Amygdala (tissue), 56 donors: ENCODE measurements at regions not wholly inside any gene's neighbourhood (a gene's known extent, or its start where the extent isn't known, plus 50 kb on each side); places are given as distances from the start of the nearest gene placed in this dataset.
"Not testable (repeated sequence)": the region's sequence is repeated elsewhere in the genome, so short reads cannot be mapped to it uniquely, and the experiment has no call there.

Source experiments
- DNase-seq, 56 donors: peaks; one replicate each; lab custom pipeline; 2025; lab: John Stamatoyannopoulos, UW

DNA sequence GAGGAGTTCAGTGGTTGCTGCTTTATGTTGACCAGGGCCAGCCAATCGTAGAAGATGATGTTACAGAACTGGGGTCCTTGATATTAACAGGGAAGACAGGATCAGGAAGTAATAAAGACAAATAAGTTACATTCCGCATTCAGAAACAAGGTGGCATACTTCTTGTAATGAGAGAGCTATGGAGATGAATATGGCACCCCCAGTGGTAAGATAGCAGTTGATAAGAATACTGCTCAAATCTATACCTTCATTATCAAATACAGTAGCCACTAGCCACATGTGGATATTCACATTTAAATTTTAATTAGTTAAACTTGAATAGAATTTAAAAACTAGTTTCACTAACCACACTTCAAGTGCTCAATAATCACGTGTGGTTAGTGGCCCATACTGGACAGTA, 290.4 kb upstream of the RBMS1 start:
- DNase-seq = no peak

- no peak for DNase-seq
Measured at GRCh38 chr2:160790738-160791137, 297.1 kb upstream of the RBMS1 start.

GRCh38 chr2:160791884-160792283, 298.3 kb upstream of the RBMS1 start:
- no peak for DNase-seq

- no peak for DNase-seq
Measured at GRCh38 chr2:160792837-160793236, 299.2 kb upstream of the RBMS1 start.

GRCh38 chr2:160794926-160795325, 301.3 kb upstream of the RBMS1 start:
- no peak for DNase-seq

DNA sequence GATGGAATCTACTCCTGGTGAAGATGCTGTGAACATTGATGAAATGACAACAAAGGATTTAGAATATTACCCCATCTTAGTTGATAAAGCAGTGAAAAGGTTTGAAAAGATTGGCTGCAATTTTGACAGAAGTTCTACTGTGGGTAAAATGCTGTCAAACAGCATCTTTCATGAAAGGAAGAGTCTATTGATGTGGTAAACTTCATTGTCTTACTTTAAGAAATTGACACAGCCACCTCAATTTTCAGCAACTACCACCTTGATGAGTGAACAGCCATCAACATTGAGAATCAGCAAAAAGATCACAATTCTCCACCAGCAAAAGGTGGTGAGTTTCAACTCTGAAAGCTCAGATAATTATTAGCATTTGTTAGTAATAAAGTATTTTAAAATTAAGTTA, 310.3 kb upstream of the RBMS1 start:
- no peak for DNase-seq

- no peak for DNase-seq
Measured at GRCh38 chr2:160810406-160810805, 316.8 kb upstream of the RBMS1 start.

GRCh38 chr2:160812830-160813505, 319.4 kb upstream of the RBMS1 start:
- no peak for DNase-seq

- no peak for DNase-seq
Measured at GRCh38 chr2:160813506-160813858, 319.9 kb upstream of the RBMS1 start.

- no peak for DNase-seq
Measured at GRCh38 chr2:160816916-160817499, 323.4 kb upstream of the RBMS1 start.

DNA sequence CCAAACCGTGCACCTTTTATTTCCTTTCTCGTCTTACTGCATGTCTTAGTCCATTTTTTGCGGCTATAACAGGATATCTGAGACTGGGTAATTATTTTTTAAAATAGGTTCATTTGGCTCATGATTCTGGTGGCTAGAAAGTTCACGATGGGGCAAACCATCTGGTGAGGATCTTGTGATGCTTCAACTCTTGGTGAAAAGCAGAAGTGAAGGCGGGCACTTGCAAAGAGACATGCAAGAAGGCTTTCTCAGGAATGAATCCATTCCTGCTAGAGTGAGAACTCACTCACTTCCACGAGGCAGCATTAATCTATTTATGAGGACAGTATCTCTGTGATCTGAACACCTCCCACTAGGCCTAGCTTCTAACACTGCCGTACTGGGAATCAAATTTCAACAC, 327.1 kb upstream of the RBMS1 start:
- no peak for DNase-seq

GRCh38 chr2:160822006-160822405, 328.4 kb upstream of the RBMS1 start:
- no peak for DNase-seq

DNA sequence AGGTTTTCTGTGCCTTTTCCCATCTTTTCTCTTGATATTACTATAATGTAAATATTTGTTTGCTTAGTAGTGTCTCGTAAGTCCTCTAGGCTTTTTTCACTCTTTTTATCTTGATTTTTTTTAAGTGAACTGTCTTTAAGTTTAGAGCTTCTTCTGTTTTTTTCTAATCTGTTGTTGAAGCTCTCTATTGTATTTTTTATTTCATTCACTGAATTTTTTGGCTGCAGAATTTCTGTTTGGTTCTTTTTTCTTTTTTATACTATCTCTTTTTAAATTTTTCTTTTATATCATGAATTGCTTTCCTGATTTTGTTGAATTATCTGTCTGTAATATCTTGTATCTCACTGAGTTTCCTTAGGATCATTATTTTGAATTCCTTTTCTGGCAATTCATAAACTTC, 331.8 kb upstream of the RBMS1 start:
- no peak for DNase-seq

GRCh38 chr2:160826496-160826895, 332.9 kb upstream of the RBMS1 start:
- no peak for DNase-seq

DNA sequence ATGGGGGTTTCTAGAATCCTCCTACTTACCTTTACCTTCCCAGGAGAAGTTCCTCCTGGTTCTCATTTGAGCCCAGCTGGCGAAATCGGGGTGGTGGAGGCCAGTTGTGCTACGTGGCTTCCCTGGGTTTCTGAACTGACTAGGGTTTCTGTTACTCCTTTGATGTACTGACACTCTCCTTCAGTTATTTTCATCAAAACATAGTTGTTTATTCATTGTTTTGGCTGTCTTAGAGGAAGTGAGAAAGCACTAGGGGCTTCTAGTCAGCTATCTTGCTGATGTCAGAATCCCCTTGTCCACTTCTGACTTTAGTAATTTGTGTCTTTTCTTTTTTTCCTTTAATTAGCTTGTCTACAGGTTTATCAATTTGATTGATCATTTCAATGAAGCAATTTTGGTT, 332.2 kb upstream of the TANK start:
- DNase-seq = no peak

GRCh38 chr2:160832381-160832780, 327.8 kb upstream of the TANK start:
- not testable (repeated sequence) for DNase-seq

GRCh38 chr2:160835166-160835565, 325.1 kb upstream of the TANK start:
- no peak for DNase-seq

DNA sequence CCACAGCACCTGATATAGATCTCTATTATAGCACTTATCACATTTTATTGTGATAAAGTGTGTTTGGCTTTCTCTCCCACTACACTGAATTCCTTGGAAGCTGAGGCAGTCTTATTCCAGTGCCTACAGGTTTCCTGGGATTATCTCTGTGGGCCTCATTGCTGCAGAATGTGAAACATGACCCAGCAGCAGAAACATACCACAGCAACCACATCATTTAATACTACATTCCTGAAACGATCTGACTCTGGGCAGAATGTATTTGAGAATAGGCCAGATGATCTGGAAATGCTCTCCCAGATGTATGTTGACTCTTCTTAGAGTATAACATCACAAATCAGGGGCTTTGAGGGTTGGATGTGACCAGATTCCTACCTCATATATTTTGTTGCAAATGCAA, 323.5 kb upstream of the TANK start:
- no peak for DNase-seq

- no peak for DNase-seq
Measured at GRCh38 chr2:160837416-160837815, 322.8 kb upstream of the TANK start.

DNA sequence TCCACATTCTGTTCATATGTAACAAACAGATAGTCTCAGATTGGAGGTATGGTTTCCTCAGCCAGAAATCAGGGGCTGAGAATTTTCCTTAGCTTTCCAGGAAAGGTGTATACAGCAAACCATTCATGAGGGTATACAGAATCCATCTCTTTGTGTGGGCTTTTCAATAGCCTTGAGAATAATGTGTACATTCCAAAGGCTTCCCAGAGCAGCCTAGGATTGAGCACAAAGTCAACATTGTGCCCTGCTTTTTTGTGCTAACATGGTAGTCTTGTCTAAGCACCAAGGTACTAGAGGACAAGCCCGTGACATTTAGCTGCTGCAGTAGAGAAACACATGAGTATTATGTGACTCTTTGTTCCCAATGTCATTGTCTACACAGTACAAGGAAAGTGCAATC, 322.1 kb upstream of the TANK start:
- DNase-seq = no peak

DNA sequence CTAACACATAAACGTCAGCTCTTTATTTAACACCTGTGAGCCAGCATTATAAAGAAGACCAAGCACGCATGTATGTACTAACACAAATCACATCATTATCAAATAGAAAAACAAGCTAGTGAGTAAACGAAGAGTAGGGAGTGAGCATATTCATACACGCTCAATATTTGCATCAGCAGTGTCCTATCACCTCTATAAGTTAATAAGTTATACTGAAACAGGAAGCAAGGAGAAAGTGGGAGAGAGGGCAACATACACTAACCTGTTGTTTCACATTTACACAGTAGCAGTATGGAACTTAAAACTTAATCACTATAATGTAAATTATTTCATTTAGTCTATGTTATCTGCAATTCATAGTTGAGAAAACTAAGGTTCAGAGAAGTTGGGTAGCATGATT, 321.5 kb upstream of the TANK start:
- no peak for DNase-seq

DNA sequence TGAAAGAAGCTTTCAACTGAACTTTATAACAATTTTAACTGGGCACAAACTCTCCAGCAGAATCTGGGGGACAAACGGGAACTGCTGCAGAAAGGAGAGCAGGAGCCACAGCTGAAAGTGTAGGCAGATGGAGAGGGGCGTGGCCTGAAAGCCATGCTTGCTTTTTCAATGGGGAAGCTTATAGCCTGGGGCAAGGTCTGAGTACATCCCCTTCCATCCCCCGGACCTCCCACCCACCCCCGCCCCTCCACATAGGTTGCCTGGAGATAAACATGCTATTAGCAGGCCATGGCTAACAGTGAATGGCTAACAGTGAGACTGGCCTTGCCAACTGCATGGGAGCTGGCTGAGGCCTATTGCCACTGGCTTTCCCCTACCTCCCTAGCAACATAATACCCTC, 317.9 kb upstream of the TANK start:
- no peak for DNase-seq

- DNase-seq = no peak
Measured at GRCh38 chr2:160859096-160859495, 301.1 kb upstream of the TANK start.
